GM21360 (cell line): ENCODE measurements at regions not wholly inside any gene's neighbourhood (a gene's known extent, or its start where the extent isn't known, plus 50 kb on each side); places are given as distances from the start of the nearest gene placed in this dataset.

Experiments
- ATAC-seq: cut with Tn5 transposase; IDR thresholded peaks from one replicate; pipeline ENCODE4 v1.9.1; 2021; ENCODE audit warnings: mild to moderate bottlenecking, moderate library complexity; ENCODE audit not compliant: unreplicated experiment

GRCh38 chr11:91820709-91821108, 403.9 kb upstream of the FAT3 start:
- ATAC-seq = no peak

- ATAC-seq = no peak
Measured at GRCh38 chr11:91819777-91820176, 404.8 kb upstream of the FAT3 start.

- ATAC-seq = no peak
Measured at GRCh38 chr11:91819195-91819594, 405.4 kb upstream of the FAT3 start.

- ATAC-seq = no peak
Measured at GRCh38 chr11:91817996-91818395, 406.6 kb upstream of the FAT3 start.

GRCh38 chr11:91813263-91813662, 411.4 kb upstream of the FAT3 start:
- no peak for ATAC-seq

- no peak for ATAC-seq
Measured at GRCh38 chr11:91810871-91811270, 413.7 kb upstream of the FAT3 start.

- ATAC-seq = no peak
Measured at GRCh38 chr11:91805293-91805692, 419.3 kb upstream of the FAT3 start.

- no peak for ATAC-seq
Measured at GRCh38 chr11:91804042-91804441, 420.6 kb upstream of the FAT3 start.

GRCh38 chr11:91802475-91802874, 422.1 kb upstream of the FAT3 start:
- ATAC-seq = no peak

GRCh38 chr11:91800208-91800914, 424.3 kb upstream of the FAT3 start:
- ATAC-seq = no peak

GRCh38 chr11:91798240-91798639, 426.4 kb upstream of the FAT3 start:
- ATAC-seq = no peak

- no peak for ATAC-seq
Measured at GRCh38 chr11:91796999-91797398, 427.6 kb upstream of the FAT3 start.

GRCh38 chr11:91795139-91795887, 429.3 kb upstream of the FAT3 start:
- no peak for ATAC-seq

- no peak for ATAC-seq
Measured at GRCh38 chr11:91794146-91794545, 430.5 kb upstream of the FAT3 start.

- no peak for ATAC-seq
Measured at GRCh38 chr11:91792779-91793262, 431.8 kb upstream of the FAT3 start.

GRCh38 chr11:91791171-91791468, 433.5 kb upstream of the FAT3 start:
- no peak for ATAC-seq

- no peak for ATAC-seq
Measured at GRCh38 chr11:91790346-91791170, 434.1 kb upstream of the FAT3 start.

- ATAC-seq = no peak
Measured at GRCh38 chr11:91788764-91789163, 435.9 kb upstream of the FAT3 start.

- no peak for ATAC-seq
Measured at GRCh38 chr11:91786097-91786496, 438.5 kb upstream of the FAT3 start.

- ATAC-seq = no peak
Measured at GRCh38 chr11:91783173-91783572, 441.4 kb upstream of the FAT3 start.

- no peak for ATAC-seq
Measured at GRCh38 chr11:91778758-91779157, 445.9 kb upstream of the FAT3 start.

GRCh38 chr11:91776655-91777054, 448.0 kb upstream of the FAT3 start:
- no peak for ATAC-seq
